Limb (tissue), 2 donors: ENCODE measurements at regions not wholly inside any gene's neighbourhood (a gene's known extent, or its start where the extent isn't known, plus 50 kb on each side); places are given as distances from the start of the nearest gene placed in this dataset.
"Not testable (repeated sequence)": the region's sequence is repeated elsewhere in the genome, so short reads cannot be mapped to it uniquely, and the experiment has no call there.

ENCODE experiments used
- DNase-seq, 2 donors: peaks; one replicate each; pipeline ENCODE4 v3.0.0-alpha.2; 2016; ENCODE audit errors: extremely low spot score in 2 of 2

GRCh38 chrX:34716302-34716701 lies 59.2 kb upstream of the TMEM47 start:
- DNase-seq, result no peak

GRCh38 chrX:34734383-34734782 lies 77.3 kb upstream of the TMEM47 start:
- no peak for DNase-seq

- DNase-seq, result no peak
Measured at GRCh38 chrX:34744521-34744920, 87.4 kb upstream of the TMEM47 start.

GRCh38 chrX:34749896-34750295 lies 92.8 kb upstream of the TMEM47 start:
- DNase-seq, result no peak

- DNase-seq, result no peak
Measured at GRCh38 chrX:34764852-34765361, 107.8 kb upstream of the TMEM47 start.

GRCh38 chrX:34768290-34768689 lies 111.2 kb upstream of the TMEM47 start:
- no peak for DNase-seq

GRCh38 chrX:34770511-34770910 lies 113.4 kb upstream of the TMEM47 start:
- DNase-seq, result no peak

GRCh38 chrX:34778916-34779315 lies 121.8 kb upstream of the TMEM47 start:
- DNase-seq, result no peak

- no peak for DNase-seq
Measured at GRCh38 chrX:34790026-34790425, 132.9 kb upstream of the TMEM47 start.

- DNase-seq, result no peak
Measured at GRCh38 chrX:34805951-34806350, 136.6 kb upstream of the FAM47B start.

GRCh38 chrX:34809096-34809495 lies 133.5 kb upstream of the FAM47B start:
- DNase-seq, result no peak

GRCh38 chrX:34810364-34810763 lies 132.2 kb upstream of the FAM47B start:
- DNase-seq, result no peak

- peak in 1 of 2 donors; percentile 7 for DNase-seq
Measured at GRCh38 chrX:34810916-34811315, 131.7 kb upstream of the FAM47B start.

GRCh38 chrX:34813618-34814017 lies 129.0 kb upstream of the FAM47B start:
- no peak for DNase-seq

- no peak for DNase-seq
Measured at GRCh38 chrX:34826964-34827363, 115.6 kb upstream of the FAM47B start.

GRCh38 chrX:34839451-34839850 lies 103.1 kb upstream of the FAM47B start:
- DNase-seq, result no peak

GRCh38 chrX:34841205-34841604 lies 101.4 kb upstream of the FAM47B start:
- DNase-seq, result not testable (repeated sequence)

- DNase-seq, result no peak
Measured at GRCh38 chrX:34848281-34848680, 94.3 kb upstream of the FAM47B start.

- no peak for DNase-seq
Measured at GRCh38 chrX:34849371-34849770, 93.2 kb upstream of the FAM47B start.

GRCh38 chrX:34859191-34859590 lies 83.4 kb upstream of the FAM47B start:
- no peak for DNase-seq

GRCh38 chrX:34863906-34864305 lies 78.7 kb upstream of the FAM47B start:
- DNase-seq, result no peak

- DNase-seq, result no peak
Measured at GRCh38 chrX:34866646-34867045, 76.0 kb upstream of the FAM47B start.

GRCh38 chrX:34868633-34869032 lies 74.0 kb upstream of the FAM47B start:
- no peak for DNase-seq
